NB4 (cell line): ENCODE measurements at regions not wholly inside any gene's neighbourhood (a gene's known extent, or its start where the extent isn't known, plus 50 kb on each side); places are given as distances from the start of the nearest gene placed in this dataset.
"Not testable (repeated sequence)": the region's sequence is repeated elsewhere in the genome, so short reads cannot be mapped to it uniquely, and the experiment has no call there.

Experiments
- DNase-seq: peaks from one replicate; pipeline ENCODE4 v3.0.0; 2010; ENCODE audit warnings: low read depth
- H3K4me3 ChIP-seq: one replicate; pipeline ENCODE4 v1.5.1; 2011; ENCODE audit warnings: mild to moderate bottlenecking, low read depth, low read length, moderate library complexity
- CTCF ChIP-seq: IDR thresholded peaks from one replicate; pipeline ENCODE4 v1.5.1; 2012; ENCODE audit warnings: low read depth, low read length
- MAX ChIP-seq: IDR thresholded peaks from 2 replicates; pipeline ENCODE4 v1.6.1; 2011; ENCODE audit warnings: low read depth, low read length
- MYC ChIP-seq: IDR thresholded peaks from 2 replicates; pipeline ENCODE4 v1.6.1; 2011; ENCODE audit warnings: low read depth, low read length
- POLR2A ChIP-seq: IDR thresholded peaks from 2 replicates; pipeline ENCODE4 v1.6.1; 2011; ENCODE audit warnings: mild to moderate bottlenecking; ENCODE audit not compliant: insufficient read length; ENCODE audit errors: extremely low read depth

- not testable (repeated sequence) for H3K4me3 ChIP-seq, DNase-seq
Measured at GRCh38 chr2:158866082-158866481, 71.0 kb downstream of the DAPL1 start.

- not testable (repeated sequence) for DNase-seq, H3K4me3 ChIP-seq
Measured at GRCh38 chr2:158867531-158868191, 72.5 kb downstream of the DAPL1 start.

- H3K4me3 ChIP-seq, DNase-seq: not testable (repeated sequence)
Measured at GRCh38 chr2:158868386-158868785, 73.3 kb downstream of the DAPL1 start.

- not testable (repeated sequence) for DNase-seq, H3K4me3 ChIP-seq
Measured at GRCh38 chr2:158869122-158869521, 74.0 kb downstream of the DAPL1 start.

- not testable (repeated sequence) for DNase-seq, H3K4me3 ChIP-seq
Measured at GRCh38 chr2:158869609-158870008, 74.5 kb downstream of the DAPL1 start.

GRCh38 chr2:158878003-158878402 lies 82.9 kb downstream of the DAPL1 start:
- no peak overlapping the region for H3K4me3 ChIP-seq
- no peak for DNase-seq
- TF ChIP-seq CTCF: no peak
- no peak for TF ChIP-seq POLR2A
- no peak for TF ChIP-seq MYC
- no peak for TF ChIP-seq MAX

GRCh38 chr2:158879229-158879903 lies 84.2 kb downstream of the DAPL1 start:
- no peak for TF ChIP-seq CTCF
- TF ChIP-seq MYC: no peak
- no peak for TF ChIP-seq POLR2A
- no peak for TF ChIP-seq MAX
- no peak for DNase-seq
- H3K4me3 ChIP-seq: no peak overlapping the region

GRCh38 chr2:158882297-158882696 lies 86.1 kb upstream of the TANC1 start:
- DNase-seq: no peak
- no peak overlapping the region for H3K4me3 ChIP-seq
- no peak for TF ChIP-seq CTCF
- no peak for TF ChIP-seq MAX
- no peak for TF ChIP-seq POLR2A
- TF ChIP-seq MYC: no peak

GRCh38 chr2:158884552-158884951 lies 83.9 kb upstream of the TANC1 start:
- not testable (repeated sequence) for DNase-seq, H3K4me3 ChIP-seq

GRCh38 chr2:158885018-158885678 lies 83.3 kb upstream of the TANC1 start:
- not testable (repeated sequence) for H3K4me3 ChIP-seq, DNase-seq

- not testable (repeated sequence) for DNase-seq, H3K4me3 ChIP-seq
Measured at GRCh38 chr2:158885679-158886050, 82.8 kb upstream of the TANC1 start.
